ENCODE measurements at regions not wholly inside any gene's neighbourhood (a gene's known extent, or its start where the extent isn't known, plus 50 kb on each side); places are given as distances from the start of the nearest gene placed in this dataset.

DNA sequence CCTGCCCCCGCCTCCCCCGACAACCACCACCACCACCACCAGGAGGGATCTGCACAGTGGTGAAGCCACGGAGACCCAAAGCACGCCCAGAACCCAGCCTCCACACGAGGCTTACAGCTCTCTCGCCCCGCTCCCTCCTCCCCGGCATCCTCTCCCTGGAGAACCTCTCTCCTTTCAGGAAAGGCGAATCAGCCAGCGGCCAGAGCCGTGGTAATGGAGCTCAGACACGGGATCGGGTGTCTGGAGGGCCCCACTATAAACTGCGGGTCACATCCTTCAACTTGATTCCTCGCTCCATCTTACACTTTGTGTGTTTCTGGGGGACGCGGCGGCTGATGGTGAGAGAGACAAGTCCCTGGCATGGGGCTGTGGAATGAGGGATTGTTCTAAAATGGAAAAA lies 271.5 kb upstream of the SIX2 start:
- no peak for TF ChIP-seq POLR2A (IDR thresholded peaks at IDR 0.05)
- TF ChIP-seq, protein P1, sequence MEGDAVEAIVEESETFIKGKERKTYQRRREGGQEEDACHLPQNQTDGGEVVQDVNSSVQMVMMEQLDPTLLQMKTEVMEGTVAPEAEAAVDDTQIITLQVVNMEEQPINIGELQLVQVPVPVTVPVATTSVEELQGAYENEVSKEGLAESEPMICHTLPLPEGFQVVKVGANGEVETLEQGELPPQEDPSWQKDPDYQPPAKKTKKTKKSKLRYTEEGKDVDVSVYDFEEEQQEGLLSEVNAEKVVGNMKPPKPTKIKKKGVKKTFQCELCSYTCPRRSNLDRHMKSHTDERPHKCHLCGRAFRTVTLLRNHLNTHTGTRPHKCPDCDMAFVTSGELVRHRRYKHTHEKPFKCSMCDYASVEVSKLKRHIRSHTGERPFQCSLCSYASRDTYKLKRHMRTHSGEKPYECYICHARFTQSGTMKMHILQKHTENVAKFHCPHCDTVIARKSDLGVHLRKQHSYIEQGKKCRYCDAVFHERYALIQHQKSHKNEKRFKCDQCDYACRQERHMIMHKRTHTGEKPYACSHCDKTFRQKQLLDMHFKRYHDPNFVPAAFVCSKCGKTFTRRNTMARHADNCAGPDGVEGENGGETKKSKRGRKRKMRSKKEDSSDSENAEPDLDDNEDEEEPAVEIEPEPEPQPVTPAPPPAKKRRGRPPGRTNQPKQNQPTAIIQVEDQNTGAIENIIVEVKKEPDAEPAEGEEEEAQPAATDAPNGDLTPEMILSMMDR (IDR thresholded peaks at IDR 0.05): no peak
- TF ChIP-seq POLR2AphosphoS5 (IDR thresholded peaks at IDR 0.05): no peak

Measured in breast epithelium (tissue), 3 donors.